Spleen (tissue), 7 donors: ENCODE measurements at regions not wholly inside any gene's neighbourhood (a gene's known extent, or its start where the extent isn't known, plus 50 kb on each side); places are given as distances from the start of the nearest gene placed in this dataset.

Experiments
- CTCF ChIP-seq, 11 experiments: fragments of 200-600 bp in 7 of 11; fragments of 450-650 bp in 4 of 11; sonication (generic) in 4 of 11; IDR thresholded peaks in 8 of 11; conservative IDR thresholded peaks in 3 of 11; 1 replicate in 7 of 11; 2 replicates in 4 of 11; pipeline versions ENCODE4 v1.4.0 to v1.8.0; 2016 to 2021; ENCODE audit warnings: antibody characterized with exemption in 11 of 11, inconsistent platforms in 4 of 11, mild to moderate bottlenecking in 1 of 11
- POLR2AphosphoS5 ChIP-seq, 3 donors: sonication (generic); formaldehyde crosslinking; IDR thresholded peaks; one replicate each; pipeline ENCODE4 v1.5.1; 2017; ENCODE audit warnings: antibody characterized with exemption in 3 of 3
- donor health status: DM: no; HTN: no; CAD: no; lungs with moderate emphysema.
- donor health status: DM: no; HTN: no; CAD: no.
- donor health status: DM: no; HTN: no; CAD: no.

GRCh38 chr14:101116486-101117130 is 213.1 kb upstream of the RTL1 start:
- no peak for TF ChIP-seq CTCF (IDR thresholded peaks at IDR 0.05 in 8 of 11, conservative IDR thresholded peaks at IDR 0.05 in 3 of 11)
- no peak for TF ChIP-seq POLR2AphosphoS5 (IDR thresholded peaks at IDR 0.05)
